ENCODE measurements at regions not wholly inside any gene's neighbourhood (a gene's known extent, or its start where the extent isn't known, plus 50 kb on each side); places are given as distances from the start of the nearest gene placed in this dataset.
A peak's percentile ranks its signal among the peaks of the same experiment; 100 is the strongest.

GRCh38 chr6:8194490-8194889 lies 92.1 kb upstream of the EEF1E1 start:
- peak; percentile 61 for TF ChIP-seq POLR2AphosphoS5 (IDR thresholded peaks at IDR 0.05; ENCODE audit: low read depth, low read length)
- TF ChIP-seq REST (IDR thresholded peaks at IDR 0.05; ENCODE audit: insufficient read depth in 1 of 2, low read depth in 2 of 2, low read length in 2 of 2), result no peak

GRCh38 chr6:8193541-8193940 lies 91.2 kb upstream of the EEF1E1 start:
- TF ChIP-seq REST (IDR thresholded peaks at IDR 0.05; ENCODE audit: insufficient read depth in 1 of 2, low read depth in 2 of 2, low read length in 2 of 2) (no peak), TAF1 (IDR thresholded peaks at IDR 0.05; ENCODE audit: borderline replicate concordance, insufficient read depth, low read length) (no peak), FOXP2 (optimal IDR thresholded peaks at IDR 0.05; ENCODE audit: borderline replicate concordance, extremely low read depth, extremely low read length, insufficient read depth) (no peak), SIN3A (IDR thresholded peaks at IDR 0.05; ENCODE audit: borderline replicate concordance, insufficient read depth, low read length) (no peak)

GRCh38 chr6:8192597-8192996 lies 90.2 kb upstream of the EEF1E1 start:
- TF ChIP-seq SIN3A (IDR thresholded peaks at IDR 0.05; ENCODE audit: borderline replicate concordance, insufficient read depth, low read length), result no peak
- no peak for TF ChIP-seq REST (IDR thresholded peaks at IDR 0.05; ENCODE audit: insufficient read depth in 1 of 2, low read depth in 2 of 2, low read length in 2 of 2)

GRCh38 chr6:8192067-8192466 lies 89.7 kb upstream of the EEF1E1 start:
- TF ChIP-seq SIN3A (IDR thresholded peaks at IDR 0.05; ENCODE audit: borderline replicate concordance, insufficient read depth, low read length) (no peak), REST (IDR thresholded peaks at IDR 0.05; ENCODE audit: insufficient read depth in 1 of 2, low read depth in 2 of 2, low read length in 2 of 2) (no peak), TAF1 (IDR thresholded peaks at IDR 0.05; ENCODE audit: borderline replicate concordance, insufficient read depth, low read length) (no peak), FOXP2 (optimal IDR thresholded peaks at IDR 0.05; ENCODE audit: borderline replicate concordance, extremely low read depth, extremely low read length, insufficient read depth) (no peak), POLR2AphosphoS5 (IDR thresholded peaks at IDR 0.05; ENCODE audit: low read depth, low read length) (no peak)

GRCh38 chr6:8191629-8192028 lies 89.3 kb upstream of the EEF1E1 start:
- TF ChIP-seq SIN3A (IDR thresholded peaks at IDR 0.05; ENCODE audit: borderline replicate concordance, insufficient read depth, low read length), result no peak
- TF ChIP-seq TAF1 (IDR thresholded peaks at IDR 0.05; ENCODE audit: borderline replicate concordance, insufficient read depth, low read length), result no peak
- TF ChIP-seq POLR2AphosphoS5 (IDR thresholded peaks at IDR 0.05; ENCODE audit: low read depth, low read length), result no peak
- no peak for TF ChIP-seq REST (IDR thresholded peaks at IDR 0.05; ENCODE audit: insufficient read depth in 1 of 2, low read depth in 2 of 2, low read length in 2 of 2)
- TF ChIP-seq FOXP2 (optimal IDR thresholded peaks at IDR 0.05; ENCODE audit: borderline replicate concordance, extremely low read depth, extremely low read length, insufficient read depth), result no peak

All from PFSK-1 (cell line).